Stimulated activated CD8-positive, alpha-beta memory T cell treated with anti-CD3 and anti-CD28 coated beads, Interleukin-2, amount 100 ng/mL, for 48 hours (primary cell): ENCODE measurements at regions not wholly inside any gene's neighbourhood (a gene's known extent, or its start where the extent isn't known, plus 50 kb on each side); places are given as distances from the start of the nearest gene placed in this dataset.

Experiments used
- DNase-seq, 2 donors: peaks; one replicate each; pipeline ENCODE4 v3.0.0-alpha.2; 2020; ENCODE audit warnings: low read depth in 2 of 2

- DNase-seq = no peak
Measured at GRCh38 chr13:62327367-62327766, 911.7 kb upstream of the PCDH20 start.

GRCh38 chr13:62324842-62325241 is 909.2 kb upstream of the PCDH20 start:
- DNase-seq = no peak

- no peak for DNase-seq
Measured at GRCh38 chr13:62321895-62322294, 906.2 kb upstream of the PCDH20 start.

- DNase-seq = no peak
Measured at GRCh38 chr13:62321139-62321538, 905.5 kb upstream of the PCDH20 start.

- DNase-seq = no peak
Measured at GRCh38 chr13:62320129-62321108, 904.8 kb upstream of the PCDH20 start.

- DNase-seq = no peak
Measured at GRCh38 chr13:62309904-62310303, 894.3 kb upstream of the PCDH20 start.

- no peak for DNase-seq
Measured at GRCh38 chr13:62305756-62306155, 890.1 kb upstream of the PCDH20 start.

- no peak for DNase-seq
Measured at GRCh38 chr13:62302341-62302740, 886.7 kb upstream of the PCDH20 start.

- no peak for DNase-seq
Measured at GRCh38 chr13:62299988-62300387, 884.3 kb upstream of the PCDH20 start.

- DNase-seq = no peak
Measured at GRCh38 chr13:62296812-62297211, 881.2 kb upstream of the PCDH20 start.

- no peak for DNase-seq
Measured at GRCh38 chr13:62294244-62294643, 878.6 kb upstream of the PCDH20 start.

- DNase-seq = no peak
Measured at GRCh38 chr13:62292714-62293480, 877.2 kb upstream of the PCDH20 start.

GRCh38 chr13:62290542-62290941 is 874.9 kb upstream of the PCDH20 start:
- DNase-seq = no peak

GRCh38 chr13:62287764-62288163 is 872.1 kb upstream of the PCDH20 start:
- no peak for DNase-seq

- DNase-seq = no peak
Measured at GRCh38 chr13:62280590-62280989, 864.9 kb upstream of the PCDH20 start.

- DNase-seq = no peak
Measured at GRCh38 chr13:62278271-62278670, 862.6 kb upstream of the PCDH20 start.

GRCh38 chr13:62251734-62252133 is 836.1 kb upstream of the PCDH20 start:
- DNase-seq = no peak

- DNase-seq = no peak
Measured at GRCh38 chr13:62250501-62251201, 835.0 kb upstream of the PCDH20 start.

- DNase-seq = no peak
Measured at GRCh38 chr13:62246581-62246980, 830.9 kb upstream of the PCDH20 start.

GRCh38 chr13:62243106-62243505 is 827.5 kb upstream of the PCDH20 start:
- DNase-seq = no peak

- no peak for DNase-seq
Measured at GRCh38 chr13:62234780-62235440, 819.3 kb upstream of the PCDH20 start.

- no peak for DNase-seq
Measured at GRCh38 chr13:62210951-62211350, 795.3 kb upstream of the PCDH20 start.
